SJCRH30 (cell line): ENCODE measurements at regions not wholly inside any gene's neighbourhood (a gene's known extent, or its start where the extent isn't known, plus 50 kb on each side); places are given as distances from the start of the nearest gene placed in this dataset.
"Not testable (repeated sequence)": the region's sequence is repeated elsewhere in the genome, so short reads cannot be mapped to it uniquely, and the experiment has no call there.

Experiments used
- DNase-seq, 2 experiments: peaks; one replicate each; pipeline ENCODE4 v3.0.0-alpha.2; 2015 to 2020
- H3K27ac ChIP-seq: fragments of 250-450 bp; sonication (Bioruptor Pico); 2 replicates; pipeline ENCODE4 v1.5.1; 2020; ENCODE audit warnings: mild to moderate bottlenecking, moderate library complexity
- H3K27me3 ChIP-seq: fragments of 250-450 bp; sonication (Bioruptor Pico); 2 replicates; pipeline ENCODE4 v1.5.1; 2020; ENCODE audit warnings: mild to moderate bottlenecking, moderate library complexity
- H3K36me3 ChIP-seq: fragments of 250-450 bp; sonication (Bioruptor Pico); 2 replicates; pipeline ENCODE4 v1.5.1; 2020; ENCODE audit warnings: mild to moderate bottlenecking, moderate library complexity
- H3K4me1 ChIP-seq: fragments of 250-450 bp; sonication (Bioruptor Pico); 2 replicates; pipeline ENCODE4 v1.5.1; 2020; ENCODE audit warnings: mild to moderate bottlenecking, moderate library complexity
- H3K4me3 ChIP-seq: fragments of 250-450 bp; sonication (Bioruptor Pico); 2 replicates; pipeline ENCODE4 v1.5.1; 2020; ENCODE audit warnings: mild to moderate bottlenecking, moderate library complexity
- H3K9me3 ChIP-seq: fragments of 250-450 bp; sonication (Bioruptor Pico); replicated peaks from 2 replicates; pipeline ENCODE4 v1.5.1; 2020; ENCODE audit warnings: mild to moderate bottlenecking, moderate library complexity

- H3K36me3 ChIP-seq: no peaks in the 10 kb centered on the region
- no peaks in the 10 kb centered on the region for H3K27me3 ChIP-seq
- H3K9me3 ChIP-seq: no peaks in the 10 kb centered on the region
- no peaks in the 10 kb centered on the region for H3K4me1 ChIP-seq
- H3K27ac ChIP-seq: no peak overlapping the region
- DNase-seq: no peak
- H3K4me3 ChIP-seq: no peak overlapping the region
These were observed 63.7 kb upstream of the SYT4 start for GRCh38 chr18:43341014-43341413.

- no peaks in the 10 kb centered on the region for H3K9me3 ChIP-seq
- H3K36me3 ChIP-seq: no peaks in the 10 kb centered on the region
- H3K27me3 ChIP-seq: no peaks in the 10 kb centered on the region
- DNase-seq: no peak
- H3K27ac ChIP-seq: no peak overlapping the region
- H3K4me3 ChIP-seq: no peak overlapping the region
- no peaks in the 10 kb centered on the region for H3K4me1 ChIP-seq
These were observed 72.9 kb upstream of the SYT4 start for GRCh38 chr18:43350176-43350575.

GRCh38 chr18:43364535-43364934 is 87.2 kb upstream of the SYT4 start:
- H3K9me3 ChIP-seq: no peaks in the 10 kb centered on the region
- no peaks in the 10 kb centered on the region for H3K36me3 ChIP-seq
- H3K27ac ChIP-seq: no peak overlapping the region
- DNase-seq: no peak
- no peaks in the 10 kb centered on the region for H3K27me3 ChIP-seq
- H3K4me1 ChIP-seq: no peaks in the 10 kb centered on the region
- no peak overlapping the region for H3K4me3 ChIP-seq

GRCh38 chr18:43367895-43368294 is 90.6 kb upstream of the SYT4 start:
- Histone ChIP-seq H3K4me3 (no peak overlapping the region), H3K36me3 (no peaks in the 10 kb centered on the region), H3K4me1 (no peaks in the 10 kb centered on the region), H3K27ac (no peak overlapping the region), H3K9me3 (no peaks in the 10 kb centered on the region), H3K27me3 (no peaks in the 10 kb centered on the region)
- no peak for DNase-seq

GRCh38 chr18:43369311-43369710 is 92.0 kb upstream of the SYT4 start:
- H3K4me3 ChIP-seq, H3K36me3 ChIP-seq, H3K4me1 ChIP-seq, H3K27ac ChIP-seq, H3K27me3 ChIP-seq, H3K9me3 ChIP-seq, DNase-seq: not testable (repeated sequence)

- H3K27ac ChIP-seq: no peak overlapping the region
- H3K27me3 ChIP-seq: no peaks in the 10 kb centered on the region
- DNase-seq: no peak
- no peaks in the 10 kb centered on the region for H3K9me3 ChIP-seq
- H3K4me1 ChIP-seq: no peaks in the 10 kb centered on the region
- H3K36me3 ChIP-seq: no peaks in the 10 kb centered on the region
- no peak overlapping the region for H3K4me3 ChIP-seq
These were observed 95.5 kb upstream of the SYT4 start for GRCh38 chr18:43372773-43373172.

- Histone ChIP-seq H3K4me3 (no peak overlapping the region), H3K9me3 (no peaks in the 10 kb centered on the region), H3K27me3 (no peaks in the 10 kb centered on the region), H3K36me3 (no peaks in the 10 kb centered on the region), H3K27ac (no peak overlapping the region), H3K4me1 (no peaks in the 10 kb centered on the region)
- DNase-seq: no peak
These were observed 102.9 kb upstream of the SYT4 start for GRCh38 chr18:43380104-43380672.

- no peak for DNase-seq
- no peaks in the 10 kb centered on the region for H3K9me3 ChIP-seq
- no peak overlapping the region for H3K4me3 ChIP-seq
- no peaks in the 10 kb centered on the region for H3K27me3 ChIP-seq
- no peaks in the 10 kb centered on the region for H3K4me1 ChIP-seq
- no peak overlapping the region for H3K27ac ChIP-seq
- no peaks in the 10 kb centered on the region for H3K36me3 ChIP-seq
These were observed 105.5 kb upstream of the SYT4 start for GRCh38 chr18:43382641-43383403.

GRCh38 chr18:43389163-43389562 is 111.9 kb upstream of the SYT4 start:
- Histone ChIP-seq H3K9me3 (no peaks in the 10 kb centered on the region), H3K27ac (no peak overlapping the region), H3K4me1 (no peaks in the 10 kb centered on the region), H3K27me3 (no peaks in the 10 kb centered on the region), H3K4me3 (no peak overlapping the region), H3K36me3 (no peaks in the 10 kb centered on the region)
- DNase-seq: no peak

- H3K36me3 ChIP-seq: no peaks in the 10 kb centered on the region
- no peak overlapping the region for H3K27ac ChIP-seq
These were observed 114.9 kb upstream of the SYT4 start for GRCh38 chr18:43392168-43392567.

GRCh38 chr18:43393174-43393573 is 115.9 kb upstream of the SYT4 start:
- Histone ChIP-seq H3K36me3 (no peaks in the 10 kb centered on the region), H3K4me3 (no peak overlapping the region), H3K27ac (no peak overlapping the region), H3K4me1 (no peaks in the 10 kb centered on the region), H3K27me3 (no peaks in the 10 kb centered on the region), H3K9me3 (no peaks in the 10 kb centered on the region)
- DNase-seq: peak in 1 of 2 experiments; percentile 1

More at GRCh38 chr18:43392168-43392567, 114.9 kb upstream of the SYT4 start:
- Histone ChIP-seq H3K4me3 (no peak overlapping the region), H3K9me3 (no peaks in the 10 kb centered on the region), H3K27me3 (no peaks in the 10 kb centered on the region), H3K4me1 (no peaks in the 10 kb centered on the region)
- DNase-seq: no peak

GRCh38 chr18:43396266-43396665 is 119.0 kb upstream of the SYT4 start:
- H3K4me3 ChIP-seq: no peak overlapping the region
- DNase-seq: peak in 1 of 2 experiments; percentile 23
- H3K36me3 ChIP-seq: no peaks in the 10 kb centered on the region
- H3K27ac ChIP-seq: no peak overlapping the region
- H3K27me3 ChIP-seq: no peaks in the 10 kb centered on the region
- no peaks in the 10 kb centered on the region for H3K4me1 ChIP-seq
- H3K9me3 ChIP-seq: no peaks in the 10 kb centered on the region

GRCh38 chr18:43398601-43399000 is 121.3 kb upstream of the SYT4 start:
- Histone ChIP-seq H3K36me3 (no peaks in the 10 kb centered on the region), H3K4me1 (no peaks in the 10 kb centered on the region), H3K27ac (no peak overlapping the region), H3K4me3 (no peak overlapping the region), H3K9me3 (no peaks in the 10 kb centered on the region), H3K27me3 (no peaks in the 10 kb centered on the region)
- DNase-seq: no peak

- H3K9me3 ChIP-seq: no peaks in the 10 kb centered on the region
- no peak overlapping the region for H3K27ac ChIP-seq
- no peaks in the 10 kb centered on the region for H3K27me3 ChIP-seq
- H3K4me1 ChIP-seq: no peaks in the 10 kb centered on the region
- no peak for DNase-seq
- no peaks in the 10 kb centered on the region for H3K36me3 ChIP-seq
- no peak overlapping the region for H3K4me3 ChIP-seq
These were observed 127.8 kb upstream of the SYT4 start for GRCh38 chr18:43405097-43405496.

- no peak for DNase-seq
- H3K4me3 ChIP-seq: no peak overlapping the region
- H3K27me3 ChIP-seq: no peaks in the 10 kb centered on the region
- H3K27ac ChIP-seq: no peak overlapping the region
- H3K9me3 ChIP-seq: no peaks in the 10 kb centered on the region
- no peaks in the 10 kb centered on the region for H3K36me3 ChIP-seq
- no peaks in the 10 kb centered on the region for H3K4me1 ChIP-seq
These were observed 136.7 kb upstream of the SYT4 start for GRCh38 chr18:43414006-43414405.

GRCh38 chr18:43420091-43420490 is 142.8 kb upstream of the SYT4 start:
- Histone ChIP-seq H3K4me1 (no peaks in the 10 kb centered on the region), H3K9me3 (no peaks in the 10 kb centered on the region), H3K4me3 (no peak overlapping the region), H3K27ac (no peak overlapping the region), H3K36me3 (no peaks in the 10 kb centered on the region), H3K27me3 (no peaks in the 10 kb centered on the region)
- DNase-seq: no peak
